HG02884 (cell line): ENCODE measurements at regions not wholly inside any gene's neighbourhood (a gene's known extent, or its start where the extent isn't known, plus 50 kb on each side); places are given as distances from the start of the nearest gene placed in this dataset.

Experiments
- ATAC-seq: cut with Tn5 transposase; IDR thresholded peaks from one replicate; pipeline ENCODE4 v1.9.1; 2021; ENCODE audit warnings: mild to moderate bottlenecking, moderate library complexity; ENCODE audit not compliant: unreplicated experiment

GRCh38 chr16:50932348-50932935 lies 190.6 kb downstream of the CYLD start:
- ATAC-seq, result no peak

GRCh38 chr16:50928065-50928464 lies 186.2 kb downstream of the CYLD start:
- ATAC-seq, result no peak

DNA sequence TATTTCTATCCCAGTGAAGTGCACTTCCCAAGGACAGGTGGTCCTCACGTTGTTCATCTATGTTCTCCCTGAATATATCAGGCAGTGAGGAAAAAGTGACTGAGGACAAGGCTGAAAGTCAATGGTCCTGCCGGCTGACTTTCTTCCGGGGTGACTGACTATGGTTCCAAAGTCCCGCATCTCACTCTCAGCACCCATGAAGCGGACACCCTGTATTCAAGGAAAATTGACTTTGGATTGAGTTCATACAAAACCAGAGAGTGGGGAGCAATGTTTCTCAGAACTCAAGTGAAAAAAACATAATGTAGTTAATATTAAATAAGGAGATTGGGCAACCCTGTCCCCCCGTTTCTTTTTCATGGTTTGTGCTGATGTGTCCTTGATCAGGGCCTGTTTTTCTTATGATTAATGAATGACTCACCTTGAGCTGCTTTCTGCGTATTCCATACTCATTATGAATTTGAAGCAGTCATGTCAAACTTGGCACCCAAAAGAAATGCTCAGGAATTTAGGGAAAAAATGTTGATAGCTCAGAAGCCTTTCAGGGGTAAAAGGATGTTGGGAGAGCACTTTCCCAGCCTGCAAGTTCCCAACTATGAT lies 184.0 kb downstream of the CYLD start:
- ATAC-seq, result no peak

GRCh38 chr16:50924759-50925545 lies 183.1 kb downstream of the CYLD start:
- no peak for ATAC-seq

DNA sequence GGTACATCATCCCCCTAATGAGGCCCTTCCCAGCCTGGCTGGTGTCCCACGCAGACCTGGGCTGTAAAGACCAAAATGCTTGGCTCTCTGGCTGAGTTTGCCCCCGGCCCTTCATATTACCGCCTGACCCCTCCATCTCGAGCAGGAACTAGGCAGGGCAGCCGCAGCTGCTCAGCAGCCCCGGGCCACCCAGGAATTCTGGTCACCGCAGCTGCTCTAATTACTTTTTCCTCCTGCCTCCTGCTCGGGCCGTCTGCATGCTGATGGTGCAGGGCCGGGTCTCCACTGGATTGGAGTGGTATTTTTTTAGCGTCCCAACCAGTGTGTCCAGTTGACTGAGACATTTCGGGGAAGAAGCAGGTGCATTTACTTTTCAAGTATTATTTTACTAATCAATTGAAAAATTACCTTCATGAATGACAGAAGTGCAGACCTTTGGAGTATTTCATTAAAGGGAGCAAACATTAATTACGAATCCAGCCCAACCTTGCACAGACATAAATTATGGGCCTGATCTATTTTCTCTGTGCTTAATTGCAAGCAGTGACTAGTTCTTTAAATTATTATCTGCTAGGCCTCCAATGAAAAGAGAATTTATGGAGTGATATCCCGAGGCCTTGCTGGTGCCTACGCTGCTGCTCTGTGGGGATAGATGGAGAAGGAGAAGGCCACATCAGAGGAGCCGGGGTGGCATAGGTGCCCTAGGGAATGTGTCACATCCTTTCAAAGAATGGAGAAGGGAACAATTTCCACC lies 176.2 kb downstream of the CYLD start:
- ATAC-seq, result no peak

DNA sequence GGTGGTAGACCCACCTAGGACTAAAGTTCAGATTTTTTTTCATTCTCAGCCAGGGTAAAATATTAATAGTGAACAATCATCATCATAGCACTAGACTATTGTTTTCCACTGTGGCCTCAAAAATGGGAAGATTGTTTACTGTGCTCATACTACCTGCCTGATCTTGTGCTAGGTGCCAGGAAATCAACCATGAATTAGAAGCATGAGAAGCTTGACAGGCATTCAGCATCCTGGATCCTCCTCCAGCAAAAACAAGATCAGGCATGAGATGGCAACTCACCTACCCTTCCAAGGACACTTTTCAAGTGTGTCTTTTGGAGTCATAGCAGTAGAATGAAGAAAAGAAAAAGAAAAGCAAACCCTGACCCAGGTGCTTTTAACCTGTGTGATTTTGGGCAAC lies 174.2 kb downstream of the CYLD start:
- ATAC-seq, result no peak

DNA sequence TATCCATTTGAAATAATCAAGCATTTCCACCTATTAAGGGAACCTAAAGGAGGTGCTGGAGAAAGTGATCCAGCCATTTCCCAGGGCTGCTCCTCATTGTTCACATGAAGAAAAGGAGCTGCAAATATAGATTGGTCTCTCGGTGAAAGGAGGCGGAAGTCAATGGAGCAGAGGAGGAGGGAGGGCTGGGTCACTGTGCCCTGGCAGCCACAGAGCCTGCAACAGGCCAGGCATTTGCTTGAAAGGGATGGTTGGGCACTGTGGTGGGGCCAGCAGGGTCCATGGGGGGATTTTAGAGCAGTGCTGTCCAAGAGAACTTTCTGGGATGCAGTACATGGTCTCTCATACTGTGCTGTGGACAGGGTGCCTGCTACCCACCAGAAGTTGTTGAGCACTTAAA lies 173.2 kb downstream of the CYLD start:
- no peak for ATAC-seq

- no peak for ATAC-seq
Measured at GRCh38 chr16:50910736-50911100, 168.8 kb downstream of the CYLD start.

GRCh38 chr16:50909831-50910735 lies 168.2 kb downstream of the CYLD start:
- no peak for ATAC-seq

DNA sequence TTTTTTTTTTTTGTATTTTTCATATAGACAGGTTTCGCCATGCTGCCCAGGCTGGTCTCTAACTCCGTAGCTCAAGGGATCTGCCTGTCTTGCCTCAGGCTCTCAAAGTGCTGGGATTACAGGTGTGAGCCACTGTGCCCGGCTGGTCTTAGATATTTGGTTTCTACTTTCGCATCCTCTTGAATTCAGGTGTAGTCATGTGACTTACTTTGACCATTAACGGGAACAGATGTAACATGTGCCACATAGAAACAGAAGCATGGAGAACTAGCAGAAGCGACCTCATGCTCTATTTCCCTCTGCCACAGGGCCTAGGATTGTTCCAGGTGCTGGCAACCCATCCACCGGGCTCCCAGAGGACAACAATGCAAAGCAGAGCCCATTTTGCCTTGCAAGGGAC lies 166.6 kb downstream of the CYLD start:
- no peak for ATAC-seq

DNA sequence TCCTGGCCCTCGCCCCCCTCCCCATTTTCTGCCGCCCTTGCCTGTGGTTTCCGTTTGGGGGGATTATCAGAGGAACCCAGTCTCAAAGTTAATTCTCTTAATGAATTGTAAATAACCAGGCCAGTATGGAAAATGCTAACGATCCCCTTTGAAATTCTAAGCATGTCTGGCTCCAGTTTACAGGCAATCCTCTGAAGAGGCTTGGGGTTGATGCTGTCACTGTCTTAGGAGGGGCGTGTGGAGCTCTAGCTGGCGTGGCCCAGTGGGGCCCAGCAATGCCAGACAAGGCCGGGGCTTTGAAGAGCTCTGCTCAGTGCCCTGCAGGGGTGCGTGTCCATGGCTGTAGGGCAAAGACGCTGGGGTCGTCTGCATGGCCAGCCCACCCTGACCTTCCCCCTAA lies 164.6 kb downstream of the CYLD start:
- no peak for ATAC-seq

GRCh38 chr16:50902457-50902856 lies 160.6 kb downstream of the CYLD start:
- no peak for ATAC-seq

- no peak for ATAC-seq
Measured at GRCh38 chr16:50901062-50901461, 159.2 kb downstream of the CYLD start.

- no peak for ATAC-seq
Measured at GRCh38 chr16:50900391-50900942, 158.6 kb downstream of the CYLD start.

DNA sequence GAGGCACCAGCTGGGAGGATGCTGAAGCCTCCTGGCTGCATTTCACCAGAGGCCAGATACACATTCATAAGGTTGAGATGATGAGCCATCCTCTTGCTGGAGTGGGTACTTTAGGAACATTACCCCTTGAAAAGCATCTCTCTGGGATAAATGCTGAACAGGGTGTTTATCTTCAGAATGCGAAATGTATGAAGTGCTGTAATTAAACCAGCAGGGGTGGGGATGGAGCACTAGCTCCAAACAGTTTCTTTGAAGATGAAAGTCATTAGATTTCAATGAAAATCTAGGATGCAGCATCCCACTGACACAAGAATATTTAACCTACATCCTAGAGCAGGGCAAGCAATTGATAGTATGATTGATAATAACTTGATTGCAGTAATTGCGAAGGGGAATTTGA lies 158.1 kb downstream of the CYLD start:
- no peak for ATAC-seq

GRCh38 chr16:50889746-50890145 lies 147.9 kb downstream of the CYLD start:
- no peak for ATAC-seq

- ATAC-seq, result no peak
Measured at GRCh38 chr16:50889276-50889675, 147.4 kb downstream of the CYLD start.

DNA sequence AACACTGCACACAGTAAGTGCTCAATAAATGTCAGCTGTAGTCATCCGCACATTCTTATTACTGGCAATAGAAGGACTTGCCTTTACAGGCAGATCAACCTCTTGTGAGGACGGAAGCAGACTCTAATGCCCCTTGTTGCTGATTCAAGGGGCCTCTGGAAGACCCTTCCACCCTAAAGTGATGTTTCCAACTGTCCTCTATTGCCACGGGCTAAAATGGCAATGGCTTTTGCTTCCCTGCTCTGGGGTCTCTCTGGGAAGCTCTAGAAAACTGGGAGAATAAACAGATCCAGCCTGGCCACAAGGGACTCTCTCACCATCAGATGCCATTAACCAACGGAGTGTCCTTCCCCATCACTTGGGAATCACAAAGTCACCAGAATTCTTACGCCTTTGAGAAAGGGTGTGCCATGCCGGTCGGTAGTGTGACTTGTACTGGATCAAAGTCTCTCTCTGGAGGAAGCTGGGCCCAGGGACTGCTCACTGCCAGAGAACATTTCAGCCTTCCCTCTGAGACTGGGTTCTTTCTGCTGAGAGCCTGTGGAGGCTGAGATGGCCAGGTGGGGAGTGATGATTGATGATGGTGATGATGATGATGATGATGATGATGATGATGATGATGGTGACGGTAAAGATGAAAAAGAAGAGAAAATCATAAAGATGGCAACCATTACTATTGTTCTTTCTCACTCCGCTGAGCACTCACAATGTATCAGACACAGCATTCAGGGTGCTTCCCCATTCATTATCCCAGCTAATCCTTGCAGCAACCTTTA lies 146.8 kb downstream of the CYLD start:
- ATAC-seq, result no peak

DNA sequence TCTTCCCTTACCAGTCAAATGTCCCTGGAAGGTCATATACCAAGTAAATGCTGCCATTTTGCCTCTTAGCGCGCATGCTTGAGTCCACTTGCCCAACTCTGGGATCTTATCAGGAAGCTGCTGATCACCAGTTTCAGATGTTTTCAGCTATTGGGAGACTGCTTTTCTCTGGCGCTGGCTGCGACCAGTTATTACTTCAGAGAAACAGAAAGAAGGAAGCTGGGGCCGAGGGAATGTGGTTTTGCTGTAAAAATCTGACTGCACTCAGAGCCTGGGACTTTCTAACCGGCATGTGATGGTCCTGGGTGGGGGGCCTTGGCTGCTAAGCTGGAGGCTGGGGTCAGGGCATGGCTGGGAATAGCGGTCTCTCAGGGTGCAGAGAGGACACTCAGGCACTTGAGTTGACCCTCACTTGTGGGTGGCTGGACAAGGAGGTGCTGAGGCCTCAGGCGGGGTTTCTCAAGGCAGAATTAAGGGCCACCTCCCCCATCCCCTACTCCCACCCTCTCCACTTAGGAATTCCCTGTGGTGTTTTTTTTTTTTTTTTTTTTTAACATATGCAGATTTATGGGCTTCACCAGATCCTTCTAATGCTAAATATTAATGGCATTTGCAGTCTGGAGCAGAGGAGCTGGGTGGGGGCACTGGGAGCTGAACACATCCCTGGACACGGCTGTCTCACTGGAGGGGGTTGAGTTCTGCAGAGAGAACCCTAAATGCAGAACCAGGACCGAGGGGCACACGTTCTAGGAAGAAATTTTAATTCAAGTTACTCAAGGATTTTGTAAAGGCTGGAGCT lies 145.8 kb downstream of the CYLD start:
- ATAC-seq, result no peak
